ENCODE measurements at regions not wholly inside any gene's neighbourhood (a gene's known extent, or its start where the extent isn't known, plus 50 kb on each side); places are given as distances from the start of the nearest gene placed in this dataset.

GRCh38 chr10:133026726-133027395, 60.9 kb upstream of the ADGRA1 start:
- no peak overlapping the region for H3K4me2 ChIP-seq (ENCODE audit: low read length)
- no peaks in the 10 kb centered on the region for H3K36me3 ChIP-seq (ENCODE audit: control insufficient read depth in 1 of 2, insufficient read depth in 2 of 2, low read length in 2 of 2)
- H4K91ac ChIP-seq (ENCODE audit: low read depth, low read length), result no peak overlapping the region
- no peaks in the 10 kb centered on the region for H3K4me1 ChIP-seq (ENCODE audit: control insufficient read depth in 1 of 2, insufficient read depth in 2 of 2, low read length in 2 of 2)
- no peak overlapping the region for H3K14ac ChIP-seq (ENCODE audit: low read length)
- H3K4ac ChIP-seq (ENCODE audit: low read depth, low read length), result no peak overlapping the region
- H3K79me2 ChIP-seq (ENCODE audit: control insufficient read depth, insufficient read depth, low read length, poor library complexity), result no peaks in the 10 kb centered on the region
- H3K79me1 ChIP-seq (ENCODE audit: low read length), result no peaks in the 10 kb centered on the region
- H2BK120ac ChIP-seq (ENCODE audit: insufficient read depth, low read length, poor library complexity), result no peak overlapping the region
- no peak overlapping the region for H4K12ac ChIP-seq (ENCODE audit: low read depth, low read length)
- H3K9me3 ChIP-seq (ENCODE audit: insufficient read depth, low read depth, low read length), result no peaks in the 10 kb centered on the region
- H3K27ac ChIP-seq (ENCODE audit: low read depth, low read length), result no peak overlapping the region
- no peak overlapping the region for H4K8ac ChIP-seq (ENCODE audit: low read depth, low read length)
- no peak overlapping the region for H2BK5ac ChIP-seq (ENCODE audit: low read depth, low read length, poor library complexity)
- H3K23ac ChIP-seq (ENCODE audit: low read length), result no peak overlapping the region
- no CpG with 5 or more reads among the region's 22 CpGs for WGBS (ENCODE audit: extremely low coverage, insufficient coverage, insufficient read length)
- no peak overlapping the region for H2AK5ac ChIP-seq (ENCODE audit: low read length)
- H3K18ac ChIP-seq (ENCODE audit: low read length), result no peak overlapping the region
- H2BK12ac ChIP-seq (ENCODE audit: low read length), result no peak overlapping the region
- no peak overlapping the region for H2AFZ ChIP-seq (ENCODE audit: insufficient read depth, low read length, poor library complexity)
- H3K4me3 ChIP-seq (ENCODE audit: low read depth, low read length), result no peak overlapping the region
- H3K27me3 ChIP-seq (ENCODE audit: insufficient read depth, low read length), result no peaks in the 10 kb centered on the region
- no peak for DNase-seq
- H3K9ac ChIP-seq (ENCODE audit: low read length), result no peak overlapping the region

GRCh38 chr10:133026171-133026570, 61.6 kb upstream of the ADGRA1 start:
- no peak overlapping the region for H2BK12ac ChIP-seq (ENCODE audit: low read length)
- no peak overlapping the region for H3K27ac ChIP-seq (ENCODE audit: low read depth, low read length)
- no peak overlapping the region for H3K4me3 ChIP-seq (ENCODE audit: low read depth, low read length)
- no peak overlapping the region for H3K18ac ChIP-seq (ENCODE audit: low read length)
- no peak overlapping the region for H2BK120ac ChIP-seq (ENCODE audit: insufficient read depth, low read length, poor library complexity)
- no peak overlapping the region for H3K14ac ChIP-seq (ENCODE audit: low read length)
- H3K9ac ChIP-seq (ENCODE audit: low read length), result no peak overlapping the region
- H2BK5ac ChIP-seq (ENCODE audit: low read depth, low read length, poor library complexity), result no peak overlapping the region
- no peaks in the 10 kb centered on the region for H3K79me1 ChIP-seq (ENCODE audit: low read length)
- no peak overlapping the region for H4K91ac ChIP-seq (ENCODE audit: low read depth, low read length)
- no peak overlapping the region for H4K8ac ChIP-seq (ENCODE audit: low read depth, low read length)
- no peak overlapping the region for H2AK5ac ChIP-seq (ENCODE audit: low read length)
- no peaks in the 10 kb centered on the region for H3K27me3 ChIP-seq (ENCODE audit: insufficient read depth, low read length)
- no peak overlapping the region for H3K4me2 ChIP-seq (ENCODE audit: low read length)
- no peaks in the 10 kb centered on the region for H3K4me1 ChIP-seq (ENCODE audit: control insufficient read depth in 1 of 2, insufficient read depth in 2 of 2, low read length in 2 of 2)
- no peak overlapping the region for H2AFZ ChIP-seq (ENCODE audit: insufficient read depth, low read length, poor library complexity)
- H3K9me3 ChIP-seq (ENCODE audit: insufficient read depth, low read depth, low read length), result no peaks in the 10 kb centered on the region
- no peaks in the 10 kb centered on the region for H3K79me2 ChIP-seq (ENCODE audit: control insufficient read depth, insufficient read depth, low read length, poor library complexity)
- no CpG with 5 or more reads among the region's 10 CpGs for WGBS (ENCODE audit: extremely low coverage, insufficient coverage, insufficient read length)
- DNase-seq, result no peak
- no peak overlapping the region for H4K12ac ChIP-seq (ENCODE audit: low read depth, low read length)
- H3K4ac ChIP-seq (ENCODE audit: low read depth, low read length), result no peak overlapping the region
- no peaks in the 10 kb centered on the region for H3K36me3 ChIP-seq (ENCODE audit: control insufficient read depth in 1 of 2, insufficient read depth in 2 of 2, low read length in 2 of 2)
- no peak overlapping the region for H3K23ac ChIP-seq (ENCODE audit: low read length)

DNA sequence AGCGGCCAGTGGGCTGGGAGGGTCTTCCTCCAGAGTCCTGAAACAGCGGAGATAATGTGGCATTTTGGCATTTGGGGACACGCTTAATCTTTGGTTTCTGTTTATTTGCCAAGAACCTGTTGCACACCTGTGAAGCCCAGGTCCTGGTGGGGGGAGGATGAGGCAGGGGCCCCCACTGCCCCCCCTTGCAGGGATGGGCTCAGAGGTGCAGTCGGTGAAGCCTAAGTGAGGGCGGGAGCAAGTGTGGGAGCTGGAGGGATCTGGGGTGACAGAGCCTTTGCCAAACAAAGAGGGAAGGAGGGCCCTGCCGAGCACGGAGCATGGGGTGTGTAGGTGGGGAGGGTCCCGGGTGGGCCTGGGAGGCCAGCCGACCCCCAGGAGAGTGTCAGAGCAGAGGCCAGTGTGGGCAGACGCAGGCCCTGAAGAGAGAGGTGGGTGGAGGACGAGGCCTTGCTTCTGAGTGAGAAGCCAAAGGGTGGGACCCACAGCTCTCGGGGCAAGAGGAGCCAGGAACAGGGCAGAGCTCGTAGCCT, 62.1 kb upstream of the ADGRA1 start:
- Histone ChIP-seq H4K91ac (ENCODE audit: low read depth, low read length) (no peak overlapping the region), H3K4me3 (ENCODE audit: low read depth, low read length) (no peak overlapping the region), H3K4me2 (ENCODE audit: low read length) (no peak overlapping the region), H3K27ac (ENCODE audit: low read depth, low read length) (no peak overlapping the region), H3K4ac (ENCODE audit: low read depth, low read length) (no peak overlapping the region), H3K27me3 (ENCODE audit: insufficient read depth, low read length) (no peaks in the 10 kb centered on the region), H3K18ac (ENCODE audit: low read length) (no peak overlapping the region), H2BK12ac (ENCODE audit: low read length) (no peak overlapping the region), H3K9me3 (ENCODE audit: insufficient read depth, low read depth, low read length) (no peaks in the 10 kb centered on the region), H2AK5ac (ENCODE audit: low read length) (no peak overlapping the region), H2AFZ (ENCODE audit: insufficient read depth, low read length, poor library complexity) (no peak overlapping the region), H3K79me2 (ENCODE audit: control insufficient read depth, insufficient read depth, low read length, poor library complexity) (no peaks in the 10 kb centered on the region), H3K14ac (ENCODE audit: low read length) (no peak overlapping the region), H3K36me3 (ENCODE audit: control insufficient read depth in 1 of 2, insufficient read depth in 2 of 2, low read length in 2 of 2) (no peaks in the 10 kb centered on the region), H3K9ac (ENCODE audit: low read length) (no peak overlapping the region), H4K8ac (ENCODE audit: low read depth, low read length) (no peak overlapping the region), H3K79me1 (ENCODE audit: low read length) (no peaks in the 10 kb centered on the region), H3K23ac (ENCODE audit: low read length) (no peak overlapping the region), H2BK120ac (ENCODE audit: insufficient read depth, low read length, poor library complexity) (no peak overlapping the region), H2BK5ac (ENCODE audit: low read depth, low read length, poor library complexity) (no peak overlapping the region), H4K12ac (ENCODE audit: low read depth, low read length) (no peak overlapping the region), H3K4me1 (ENCODE audit: control insufficient read depth in 1 of 2, insufficient read depth in 2 of 2, low read length in 2 of 2) (no peaks in the 10 kb centered on the region)
- no CpG with 5 or more reads among the region's 13 CpGs for WGBS (ENCODE audit: extremely low coverage, insufficient coverage, insufficient read length)
- DNase-seq, result no peak

- Histone ChIP-seq H3K27ac (ENCODE audit: low read depth, low read length) (no peak overlapping the region), H3K4ac (ENCODE audit: low read depth, low read length) (no peak overlapping the region), H2AFZ (ENCODE audit: insufficient read depth, low read length, poor library complexity) (no peak overlapping the region)
Measured at GRCh38 chr10:133024704-133025557, 62.8 kb upstream of the ADGRA1 start.

More at GRCh38 chr10:133024704-133025557, 62.8 kb upstream of the ADGRA1 start:
- no peak overlapping the region for H3K4me3 ChIP-seq (ENCODE audit: low read depth, low read length)
- no peak overlapping the region for H2BK5ac ChIP-seq (ENCODE audit: low read depth, low read length, poor library complexity)
- no peaks in the 10 kb centered on the region for H3K4me1 ChIP-seq (ENCODE audit: control insufficient read depth in 1 of 2, insufficient read depth in 2 of 2, low read length in 2 of 2)
- H3K79me2 ChIP-seq (ENCODE audit: control insufficient read depth, insufficient read depth, low read length, poor library complexity), result no peaks in the 10 kb centered on the region
- H3K27me3 ChIP-seq (ENCODE audit: insufficient read depth, low read length), result no peaks in the 10 kb centered on the region
- no CpG with 5 or more reads among the region's 34 CpGs for WGBS (ENCODE audit: extremely low coverage, insufficient coverage, insufficient read length)
- no peak overlapping the region for H4K91ac ChIP-seq (ENCODE audit: low read depth, low read length)
- H4K8ac ChIP-seq (ENCODE audit: low read depth, low read length), result no peak overlapping the region
- no peak overlapping the region for H3K14ac ChIP-seq (ENCODE audit: low read length)
- H3K18ac ChIP-seq (ENCODE audit: low read length), result no peak overlapping the region
- no peak overlapping the region for H3K4me2 ChIP-seq (ENCODE audit: low read length)
- no peak overlapping the region for H4K12ac ChIP-seq (ENCODE audit: low read depth, low read length)
- H3K9ac ChIP-seq (ENCODE audit: low read length), result no peak overlapping the region
- H3K23ac ChIP-seq (ENCODE audit: low read length), result no peak overlapping the region
- no peak for DNase-seq
- H2BK12ac ChIP-seq (ENCODE audit: low read length), result no peak overlapping the region
- H3K9me3 ChIP-seq (ENCODE audit: insufficient read depth, low read depth, low read length), result no peaks in the 10 kb centered on the region
- no peak overlapping the region for H2AK5ac ChIP-seq (ENCODE audit: low read length)
- H3K36me3 ChIP-seq (ENCODE audit: control insufficient read depth in 1 of 2, insufficient read depth in 2 of 2, low read length in 2 of 2), result no peaks in the 10 kb centered on the region
- no peak overlapping the region for H2BK120ac ChIP-seq (ENCODE audit: insufficient read depth, low read length, poor library complexity)
- H3K79me1 ChIP-seq (ENCODE audit: low read length), result no peaks in the 10 kb centered on the region

Data from trophoblast cell (in vitro differentiated cells and primary cell).